ENCODE measurements at regions not wholly inside any gene's neighbourhood (a gene's known extent, or its start where the extent isn't known, plus 50 kb on each side); places are given as distances from the start of the nearest gene placed in this dataset.
A peak's percentile ranks its signal among the peaks of the same experiment; 100 is the strongest.

DNA sequence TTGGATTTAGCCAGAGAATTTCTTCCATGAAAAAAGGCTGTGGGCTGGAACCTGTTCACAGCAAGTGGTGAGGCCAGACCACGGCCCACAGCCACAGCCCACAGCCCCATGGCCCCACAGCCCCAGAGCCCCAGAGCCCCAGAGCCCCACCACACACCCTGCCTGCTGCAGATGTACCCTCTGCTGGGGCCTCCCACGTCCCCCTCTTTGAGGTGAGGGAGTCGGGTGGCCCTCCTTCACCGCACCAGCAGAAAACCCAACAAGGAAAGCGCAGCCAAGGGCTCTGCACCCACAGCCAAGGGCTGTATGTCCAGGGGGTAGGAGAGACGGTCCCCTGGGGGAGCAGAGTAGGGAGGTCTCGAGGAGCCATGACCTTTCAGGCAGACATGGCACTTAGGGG, 327.5 kb upstream of the DIO3 start:
- DNase-seq = no peak

DNA sequence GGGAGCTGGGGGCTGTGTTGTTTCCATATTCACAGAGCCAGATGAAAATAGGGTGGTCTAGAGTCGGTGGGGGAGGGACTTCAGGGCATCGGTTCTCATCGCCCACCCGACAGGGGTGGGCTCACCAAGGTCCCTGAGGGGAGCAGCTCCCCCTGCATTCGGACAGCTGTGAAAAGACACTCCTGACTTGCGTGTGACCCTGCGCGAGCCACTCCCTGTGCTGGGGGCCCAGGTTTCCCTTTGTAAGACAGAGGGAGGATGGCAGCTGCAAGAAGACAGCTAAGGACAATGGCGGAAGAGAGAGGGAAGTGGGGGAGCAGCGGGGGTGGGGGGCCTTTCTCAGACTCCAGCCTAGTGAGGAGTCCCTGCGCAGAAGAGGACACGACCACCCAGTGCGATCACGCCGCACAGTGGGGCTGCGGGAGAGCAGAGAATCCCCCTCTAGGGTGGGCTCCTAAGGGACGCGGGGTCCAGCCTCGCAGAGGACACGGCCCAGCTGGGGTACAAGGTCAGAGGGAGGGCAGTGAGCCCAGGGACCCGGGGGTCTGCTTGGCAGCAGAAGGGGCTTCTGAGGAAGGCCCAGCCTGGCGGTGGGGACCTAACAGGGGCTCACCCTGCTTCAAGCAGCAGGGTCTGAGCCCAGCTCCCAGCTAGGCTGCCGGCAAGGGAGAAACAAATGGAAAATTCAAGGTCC, 326.9 kb upstream of the DIO3 start:
- no peak for DNase-seq

DNA sequence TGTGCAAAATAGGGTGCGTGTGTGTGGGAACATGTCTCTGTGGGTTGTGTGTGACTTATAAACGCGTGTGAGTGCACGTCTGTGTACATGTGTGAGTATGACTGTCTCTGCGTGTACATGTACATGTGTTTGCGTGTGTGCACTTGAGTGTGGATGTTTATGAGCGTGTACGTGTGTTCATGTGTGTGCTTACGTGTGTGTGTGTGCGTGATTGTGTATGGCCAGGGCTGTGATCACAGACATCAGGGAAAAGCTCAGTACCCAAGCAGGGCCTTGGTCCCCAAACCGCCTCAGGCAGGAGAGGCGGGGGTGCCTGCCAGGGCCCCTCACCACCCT, 326.3 kb upstream of the DIO3 start:
- DNase-seq = no peak

GRCh38 chr14:101235335-101236103, 325.8 kb upstream of the DIO3 start:
- DNase-seq = peak; percentile 86

- no peak for DNase-seq
Measured at GRCh38 chr14:101236496-101237251, 324.6 kb upstream of the DIO3 start.

GRCh38 chr14:101237252-101237616, 324.1 kb upstream of the DIO3 start:
- DNase-seq = no peak

DNA sequence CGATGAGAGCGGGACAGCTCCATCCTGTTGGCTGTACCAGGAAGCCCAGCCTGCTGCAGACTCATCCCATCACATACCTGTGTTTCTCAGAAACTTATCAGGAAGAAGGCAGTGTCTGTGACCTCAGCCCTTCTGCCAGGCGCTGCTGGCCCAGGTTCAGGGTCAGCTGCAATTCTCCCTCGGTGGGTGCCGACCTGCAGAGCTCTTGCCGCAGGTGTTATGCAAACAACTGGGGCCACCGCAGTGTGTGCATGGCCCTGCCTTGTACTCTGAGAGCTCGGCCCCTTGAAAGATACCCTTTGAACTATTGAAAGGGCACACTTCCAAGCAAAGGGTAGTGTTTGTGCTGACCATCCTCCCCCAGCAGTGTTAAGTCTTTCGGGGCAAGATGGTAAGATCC, 322.2 kb upstream of the DIO3 start:
- DNase-seq = no peak

DNA sequence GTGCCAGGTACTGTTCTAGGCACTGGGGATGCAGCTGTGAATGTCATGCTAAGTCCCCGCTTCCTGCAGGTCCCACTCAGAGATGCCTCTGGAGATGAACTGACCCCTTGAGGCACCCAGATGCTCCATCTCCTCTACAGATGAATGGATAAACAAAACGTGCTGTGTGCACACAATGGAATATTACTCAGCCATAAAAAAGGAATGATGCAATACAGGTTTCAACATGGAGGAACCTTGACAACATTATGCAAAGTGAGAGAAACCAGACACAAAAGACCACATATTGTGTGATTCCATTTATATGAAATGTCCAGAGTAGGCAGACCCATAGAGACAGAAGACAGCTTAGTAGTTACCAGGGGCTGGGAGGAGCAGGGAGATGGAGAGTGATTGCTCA, 320.1 kb upstream of the DIO3 start:
- DNase-seq = no peak

DNA sequence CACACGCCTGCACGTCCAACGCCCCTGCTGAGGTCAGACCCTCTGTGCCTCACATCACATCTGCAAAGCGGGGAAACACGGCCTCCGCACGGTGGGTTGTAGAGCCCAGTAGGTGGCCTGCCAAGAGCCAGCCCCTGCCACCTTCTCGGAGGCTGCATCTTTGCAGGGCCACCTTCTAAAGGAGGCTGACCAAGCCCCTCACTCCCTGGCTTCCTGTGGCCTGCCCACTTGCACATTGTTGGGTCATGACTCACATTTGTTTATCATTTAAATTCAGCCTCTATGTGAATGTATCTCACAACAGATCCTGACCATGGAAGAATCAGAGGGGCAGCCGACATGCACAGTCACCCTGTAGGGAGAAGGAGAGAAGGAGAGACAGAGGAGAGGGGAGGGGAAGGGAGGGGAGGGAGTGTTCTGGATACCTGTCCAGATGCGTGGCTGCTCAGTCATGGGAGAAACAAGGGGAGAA, 319.5 kb upstream of the DIO3 start:
- DNase-seq = no peak

- no peak for DNase-seq
Measured at GRCh38 chr14:101242442-101243385, 318.6 kb upstream of the DIO3 start.

- no peak for DNase-seq
Measured at GRCh38 chr14:101243587-101244338, 317.5 kb upstream of the DIO3 start.

- DNase-seq = no peak
Measured at GRCh38 chr14:101246894-101247841, 314.1 kb upstream of the DIO3 start.

DNA sequence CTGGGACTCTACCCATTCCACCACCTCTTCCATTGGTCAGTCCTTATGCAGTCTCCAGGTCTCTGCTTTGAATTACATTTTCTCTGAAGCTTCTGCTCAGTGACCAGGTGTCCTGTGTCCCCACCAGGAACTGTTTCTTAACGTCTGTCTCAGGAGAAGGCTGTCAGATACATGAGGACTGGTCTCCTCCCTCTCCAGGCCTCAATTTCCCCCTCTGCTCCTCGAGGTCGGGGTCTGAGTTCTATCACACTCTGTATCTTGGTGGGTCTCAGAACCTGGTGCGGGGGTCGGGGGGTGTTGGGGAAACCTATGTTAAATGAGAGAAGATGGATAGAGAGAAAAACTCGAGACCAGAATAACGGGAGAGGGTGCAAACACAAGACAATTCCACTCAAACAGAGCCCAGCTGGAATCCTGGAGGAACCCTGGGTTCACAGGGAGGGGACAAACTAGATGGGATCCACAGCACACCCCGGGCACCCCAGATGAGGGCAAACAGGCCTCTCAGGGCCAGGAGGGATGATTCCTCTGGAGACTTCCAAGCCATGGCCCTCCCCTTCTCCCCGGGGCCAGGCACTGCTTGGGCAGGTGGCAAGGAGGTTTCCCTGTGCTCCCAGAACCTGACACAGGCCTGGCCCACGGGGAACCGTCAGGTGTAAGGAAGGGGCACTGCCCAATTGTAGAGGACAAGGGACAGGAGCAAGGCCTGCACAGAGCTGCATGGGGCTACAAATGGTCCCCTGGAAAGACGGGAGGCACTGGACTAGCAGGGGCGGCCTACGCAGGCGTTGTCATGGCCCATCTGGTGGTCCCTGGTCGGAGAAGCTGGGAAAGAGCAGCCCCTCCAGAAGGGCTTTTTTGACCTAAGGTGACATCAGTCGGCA, 313.2 kb upstream of the DIO3 start:
- no peak for DNase-seq

GRCh38 chr14:101248840-101249675, 312.2 kb upstream of the DIO3 start:
- no peak for DNase-seq

DNA sequence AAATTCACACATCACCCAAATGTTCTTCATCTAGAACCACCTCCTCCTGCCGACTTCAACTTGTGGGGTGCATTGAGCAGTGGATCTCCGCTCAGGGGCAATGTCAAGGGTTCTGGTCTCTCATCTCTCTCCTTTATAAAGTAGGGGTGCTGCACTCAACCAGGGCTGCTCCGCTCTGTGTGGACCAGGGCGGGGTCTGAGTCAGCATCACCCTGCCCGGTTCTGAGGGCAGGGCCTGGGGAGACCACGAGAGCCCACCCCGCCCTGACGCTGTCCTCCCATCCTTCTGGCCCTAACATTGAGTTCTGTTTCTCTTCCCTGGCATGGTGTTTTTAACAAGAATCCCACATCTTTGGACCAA, 311.6 kb upstream of the DIO3 start:
- no peak for DNase-seq

DNA sequence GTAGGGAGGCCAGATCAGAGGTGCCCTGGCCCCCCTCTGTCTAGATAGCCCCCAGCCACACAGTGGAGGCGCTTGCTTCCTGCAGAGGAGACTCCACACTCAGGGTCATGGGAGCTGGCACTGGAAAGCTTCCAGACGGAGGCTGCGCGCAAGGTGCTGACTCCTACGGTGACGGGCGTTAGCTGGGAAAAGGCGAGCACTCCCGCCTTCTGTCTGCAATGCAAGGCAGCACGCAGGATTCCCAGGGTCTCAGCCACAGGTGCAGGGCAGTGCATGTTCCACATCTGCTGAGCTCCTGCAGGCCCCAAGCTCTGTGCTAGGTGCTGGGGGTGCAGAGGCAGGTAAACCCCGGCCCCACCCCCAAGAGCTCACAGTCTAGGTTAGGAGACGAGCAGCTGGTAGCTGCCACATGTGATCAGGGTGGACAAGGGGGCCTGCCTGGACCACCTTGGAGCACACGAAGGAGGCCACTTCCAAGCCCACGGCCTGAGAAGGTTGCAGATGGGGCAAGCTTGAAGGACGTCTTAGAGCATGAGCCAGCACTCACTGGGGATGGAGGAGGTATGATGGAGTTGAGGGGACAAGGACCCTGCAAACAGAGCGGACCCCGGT, 310.9 kb upstream of the DIO3 start:
- no peak for DNase-seq

DNA sequence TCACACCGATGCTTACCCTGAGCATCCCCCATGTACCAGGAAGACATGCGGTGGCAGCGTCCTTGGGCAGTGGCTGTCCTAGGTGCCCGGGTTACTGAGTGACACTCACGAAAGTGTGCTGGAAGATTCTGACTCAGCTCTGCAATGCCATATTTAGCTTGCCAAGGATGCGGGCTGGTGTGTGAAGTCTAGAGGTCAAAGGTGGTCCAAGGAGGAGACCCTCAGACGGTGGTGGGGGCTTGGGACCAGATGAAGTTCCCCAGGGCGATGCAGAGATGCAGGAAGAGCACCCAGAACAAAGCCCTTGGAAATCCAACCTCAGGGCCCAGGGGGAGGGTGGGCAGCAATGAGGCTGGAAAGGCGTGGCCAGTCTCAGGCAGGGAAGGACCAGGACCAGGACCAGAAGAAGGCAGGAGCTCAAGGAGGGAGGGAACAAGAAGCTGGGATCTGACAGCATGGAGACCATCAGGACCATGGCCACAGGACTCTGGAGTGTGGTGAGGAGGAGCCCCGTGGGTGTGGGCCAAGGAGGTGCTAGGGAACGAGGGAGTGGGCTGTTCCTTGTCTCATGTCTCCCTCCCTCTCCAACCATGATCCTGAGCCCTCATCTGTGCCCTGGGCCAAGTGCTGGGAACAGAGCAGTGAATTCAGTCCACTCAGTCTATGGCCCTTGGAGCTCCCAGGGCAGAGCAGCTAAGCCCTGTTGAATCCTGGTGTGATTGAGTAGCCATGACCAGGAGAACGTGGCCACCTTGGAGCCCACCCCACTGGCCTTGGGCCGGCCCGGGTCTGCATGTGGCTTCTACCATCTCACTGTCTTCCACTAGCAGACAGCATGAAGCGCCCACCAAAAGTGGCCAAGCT, 310.1 kb upstream of the DIO3 start:
- DNase-seq = no peak
